ENCODE measurements at regions not wholly inside any gene's neighbourhood (a gene's known extent, or its start where the extent isn't known, plus 50 kb on each side); places are given as distances from the start of the nearest gene placed in this dataset.

- Histone ChIP-seq H3K9me3 (ENCODE audit: control insufficient read depth, low read length) (no peaks in the 10 kb centered on the region), H3K4me3 (ENCODE audit: low read length in 2 of 2) (no peak overlapping the region), H3K27ac (ENCODE audit: low read depth in 1 of 2, low read length in 2 of 2) (no peak overlapping the region), H3K36me3 (ENCODE audit: control insufficient read depth in 1 of 2, insufficient read depth in 2 of 2, low read length in 1 of 2) (no peaks in the 10 kb centered on the region), H3K4me1 (ENCODE audit: control insufficient read depth in 1 of 2, insufficient read depth in 2 of 2, low read length in 2 of 2) (peaks cover 0 to 4% of the 10 kb centered on the region in 2 donors), H3K27me3 (ENCODE audit: control insufficient read depth in 1 of 2, insufficient read depth in 2 of 2, low read length in 1 of 2) (no peaks in the 10 kb centered on the region)
- ATAC-seq (ENCODE audit: low FRiP score) (no peak), DNase-seq (no peak)
- WGBS, 2 donors, result 62 to 68% methylated on average over 4 of the region's 4 CpGs
- intact Hi-C loops (cut with DNase I), result loop anchor here (1.0 to 10.0 kb wide), 2 partner anchors 60 to 180 kb away; partner anchors contain the start of gene RNF144B (in 1 of the 2)
These were observed 60.3 kb upstream of the DEK start for GRCh38 chr6:18324706-18325042.

DNA sequence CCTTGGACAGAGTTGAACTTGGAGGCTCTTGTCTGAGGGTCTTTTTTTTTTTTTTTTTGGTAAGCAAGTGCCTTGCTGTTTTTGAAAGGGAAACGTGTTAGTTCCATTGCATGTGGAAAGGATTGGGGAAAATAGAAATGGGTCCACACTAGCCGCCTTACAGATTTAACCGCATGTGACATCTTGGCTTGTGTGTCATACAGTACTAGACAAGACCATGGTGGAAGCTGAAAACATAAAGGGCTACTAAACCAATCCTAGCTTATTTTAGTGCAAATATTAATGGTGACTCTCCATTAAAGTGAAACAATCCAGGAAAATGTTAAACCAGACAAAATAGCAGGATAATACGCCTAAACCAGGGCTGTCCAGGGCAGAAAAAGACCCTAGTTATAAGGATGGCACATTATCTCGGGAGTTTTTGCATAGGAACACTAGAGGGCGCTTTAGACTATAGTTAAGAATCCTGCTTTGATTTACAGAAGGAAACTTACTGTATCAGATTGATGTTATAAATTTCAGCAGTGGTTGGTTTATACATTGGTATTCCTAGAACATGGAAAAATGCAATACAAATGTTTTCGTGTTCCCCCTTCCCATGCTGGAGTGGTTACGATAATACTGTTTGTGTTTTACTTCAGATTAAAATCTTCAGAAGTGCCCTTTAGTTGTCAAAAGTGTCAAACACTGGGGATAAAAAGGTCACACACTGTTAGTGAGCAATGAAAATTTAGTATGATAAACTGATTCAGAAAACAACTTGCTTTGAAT, 59.8 kb upstream of the DEK start:
- no peak overlapping the region for H3K27ac ChIP-seq (ENCODE audit: low read depth in 1 of 2, low read length in 2 of 2)
- ATAC-seq (ENCODE audit: low FRiP score) (no peak), DNase-seq (no peak)
- H3K9me3 ChIP-seq (ENCODE audit: control insufficient read depth, low read length), result no peaks in the 10 kb centered on the region
- H3K36me3 ChIP-seq (ENCODE audit: control insufficient read depth in 1 of 2, insufficient read depth in 2 of 2, low read length in 1 of 2), result no peaks in the 10 kb centered on the region
- H3K4me1 ChIP-seq (ENCODE audit: control insufficient read depth in 1 of 2, insufficient read depth in 2 of 2, low read length in 2 of 2), result peaks cover 0 to 4% of the 10 kb centered on the region in 2 donors
- intact Hi-C loops (cut with DNase I), result loop anchor here (1.0 to 10.0 kb wide), 2 partner anchors 61 to 180 kb away; partner anchors contain the start of gene RNF144B (in 1 of the 2)
- H3K27me3 ChIP-seq (ENCODE audit: control insufficient read depth in 1 of 2, insufficient read depth in 2 of 2, low read length in 1 of 2), result no peaks in the 10 kb centered on the region
- WGBS, 2 donors, result 28 to 31% methylated on average over 8 of the region's 8 CpGs
- no peak overlapping the region for H3K4me3 ChIP-seq (ENCODE audit: low read length in 2 of 2)

DNA sequence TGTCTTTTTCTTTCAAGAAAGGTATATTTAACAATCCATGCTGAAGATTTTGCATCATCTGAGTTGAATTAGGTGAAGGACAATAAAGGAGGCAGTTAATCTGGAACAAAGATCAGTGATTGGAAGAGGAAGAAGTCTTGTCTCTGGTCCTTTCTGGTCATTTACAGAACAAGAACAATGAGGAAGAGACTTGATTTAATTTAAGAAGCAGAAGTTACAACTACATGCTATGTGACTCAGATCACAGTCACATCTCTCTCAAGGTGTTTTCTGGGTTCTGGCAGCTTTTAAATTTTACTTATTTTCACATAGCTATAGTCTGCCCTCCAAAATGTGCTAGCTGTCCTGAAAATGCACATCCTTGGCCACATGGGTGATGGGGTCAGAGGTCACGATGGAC, 53.5 kb upstream of the DEK start:
- no peaks in the 10 kb centered on the region for H3K4me1 ChIP-seq (ENCODE audit: control insufficient read depth in 1 of 2, insufficient read depth in 2 of 2, low read length in 2 of 2)
- no peaks in the 10 kb centered on the region for H3K9me3 ChIP-seq (ENCODE audit: control insufficient read depth, low read length)
- ATAC-seq (ENCODE audit: low FRiP score) (no peak), DNase-seq (no peak)
- H3K27me3 ChIP-seq (ENCODE audit: control insufficient read depth in 1 of 2, insufficient read depth in 2 of 2, low read length in 1 of 2), result no peaks in the 10 kb centered on the region
- intact Hi-C loops (cut with DNase I), result no loop called here
- WGBS, 2 donors, result 1 to 3% methylated on average over 1 of the region's 1 CpG
- no peak overlapping the region for H3K27ac ChIP-seq (ENCODE audit: low read depth in 1 of 2, low read length in 2 of 2)
- H3K36me3 ChIP-seq (ENCODE audit: control insufficient read depth in 1 of 2, insufficient read depth in 2 of 2, low read length in 1 of 2), result no peaks in the 10 kb centered on the region
- H3K4me3 ChIP-seq (ENCODE audit: low read length in 2 of 2), result no peak overlapping the region

DNA sequence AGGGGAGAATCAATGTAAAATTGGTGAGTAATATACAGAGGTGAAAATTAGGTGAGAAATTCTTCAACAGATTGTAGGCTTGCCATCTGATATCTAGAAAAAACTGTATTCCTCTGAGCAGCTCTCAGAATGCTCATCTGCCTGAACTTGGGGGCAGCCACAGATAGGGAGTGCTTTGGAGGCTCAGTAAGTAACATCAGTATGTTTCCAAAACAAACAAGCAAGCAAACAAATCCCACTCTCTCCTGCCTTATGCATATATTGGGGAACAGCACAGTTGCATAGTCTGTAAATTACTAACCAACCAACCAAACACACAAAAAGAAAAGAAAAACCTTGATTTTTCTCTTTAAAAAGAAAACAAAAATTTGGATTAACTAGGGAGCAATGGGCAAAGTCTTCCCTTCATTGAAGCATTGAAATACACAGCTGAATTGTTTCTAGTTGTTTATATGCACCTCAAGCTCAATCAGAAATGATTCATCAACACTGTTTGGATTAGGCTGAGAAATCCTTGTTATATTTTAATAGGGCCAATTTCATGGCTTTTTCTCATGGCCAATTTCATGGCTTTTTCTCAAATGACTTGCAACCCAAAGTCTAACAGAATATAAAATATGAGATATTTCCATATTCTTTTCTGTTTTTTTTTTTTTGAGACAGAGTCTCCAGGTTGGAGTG, 50.1 kb upstream of the DEK start:
- intact Hi-C loops (cut with DNase I), result no loop called here
- H3K36me3 ChIP-seq (ENCODE audit: control insufficient read depth in 1 of 2, insufficient read depth in 2 of 2, low read length in 1 of 2), result no peaks in the 10 kb centered on the region
- no peaks in the 10 kb centered on the region for H3K27me3 ChIP-seq (ENCODE audit: control insufficient read depth in 1 of 2, insufficient read depth in 2 of 2, low read length in 1 of 2)
- no peak for DNase-seq
- no peaks in the 10 kb centered on the region for H3K9me3 ChIP-seq (ENCODE audit: control insufficient read depth, low read length)
- H3K4me3 ChIP-seq (ENCODE audit: low read length in 2 of 2), result no peak overlapping the region
- H3K27ac ChIP-seq (ENCODE audit: low read depth in 1 of 2, low read length in 2 of 2), result no peak overlapping the region
- no peaks in the 10 kb centered on the region for H3K4me1 ChIP-seq (ENCODE audit: control insufficient read depth in 1 of 2, insufficient read depth in 2 of 2, low read length in 2 of 2)
- no peak for ATAC-seq (ENCODE audit: low FRiP score)
